ENCODE measurements at regions not wholly inside any gene's neighbourhood (a gene's known extent, or its start where the extent isn't known, plus 50 kb on each side); places are given as distances from the start of the nearest gene placed in this dataset.
"Not testable (repeated sequence)": the region's sequence is repeated elsewhere in the genome, so short reads cannot be mapped to it uniquely, and the experiment has no call there.

DNA sequence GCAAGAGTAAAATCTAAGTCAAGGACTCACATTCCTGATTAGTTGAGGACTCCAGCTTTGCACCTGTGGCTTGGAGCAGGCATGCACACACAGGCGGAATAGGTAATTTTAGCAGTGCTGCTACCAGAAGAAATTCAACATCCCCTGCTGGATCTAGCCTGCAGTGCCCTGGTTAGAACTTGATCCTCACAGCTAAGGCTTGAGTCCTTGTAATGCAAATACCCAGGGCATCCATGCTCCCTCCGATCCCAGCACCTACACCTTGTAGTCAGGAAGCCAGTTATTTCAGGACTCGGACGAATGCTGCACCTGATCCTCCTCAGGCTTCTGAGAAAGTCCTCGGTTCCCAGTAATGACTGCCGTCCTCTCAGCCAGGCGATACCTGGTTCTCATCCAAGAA is 309.0 kb upstream of the AMIGO2 start:
- intact Hi-C loops (cut with micrococcal nuclease) = no loop called here
- DNase-seq (no peak), ATAC-seq (no peak)

DNA sequence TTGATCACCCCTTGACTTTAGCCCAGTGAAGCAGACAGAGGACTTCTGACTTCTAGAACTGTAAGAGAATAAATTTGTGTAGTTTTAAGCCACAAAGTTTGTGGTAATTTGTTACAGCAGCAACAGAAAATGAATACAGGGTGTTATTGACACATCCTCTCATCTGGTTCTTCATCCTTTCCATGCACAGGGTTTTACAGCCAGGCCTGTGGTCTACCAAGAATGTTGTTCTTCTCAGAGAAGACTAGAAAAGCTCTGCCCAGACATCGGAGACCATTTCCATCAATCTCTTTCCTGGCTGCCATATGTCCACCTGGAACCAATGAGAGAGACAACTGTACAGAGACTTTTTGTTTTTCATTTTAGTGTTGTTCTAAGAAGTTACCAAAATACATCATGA is 308.2 kb upstream of the AMIGO2 start:
- ATAC-seq (no peak), DNase-seq (no peak)
- intact Hi-C loops (cut with micrococcal nuclease) = no loop called here

DNA sequence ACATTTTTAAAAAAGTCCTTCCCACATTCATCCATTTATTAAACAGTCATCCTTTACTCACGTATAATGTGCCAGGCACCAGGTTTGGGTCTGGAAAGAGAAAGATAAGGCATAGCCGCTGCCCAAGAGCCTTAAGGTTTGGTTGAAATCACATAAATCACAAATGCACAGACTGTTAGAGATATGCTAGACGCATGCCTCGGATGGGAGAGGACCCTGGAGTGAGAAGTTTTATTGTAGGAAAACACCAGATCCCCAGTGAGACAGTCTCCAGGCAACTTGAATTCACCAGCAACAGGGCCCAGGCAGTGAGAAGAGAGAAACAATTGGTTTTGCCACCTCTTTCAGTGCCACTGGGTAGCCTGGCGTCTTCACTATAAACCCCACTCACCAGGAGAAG is 305.9 kb upstream of the AMIGO2 start:
- ATAC-seq (no peak), DNase-seq (no peak)
- intact Hi-C loops (cut with micrococcal nuclease) = no loop called here

DNA sequence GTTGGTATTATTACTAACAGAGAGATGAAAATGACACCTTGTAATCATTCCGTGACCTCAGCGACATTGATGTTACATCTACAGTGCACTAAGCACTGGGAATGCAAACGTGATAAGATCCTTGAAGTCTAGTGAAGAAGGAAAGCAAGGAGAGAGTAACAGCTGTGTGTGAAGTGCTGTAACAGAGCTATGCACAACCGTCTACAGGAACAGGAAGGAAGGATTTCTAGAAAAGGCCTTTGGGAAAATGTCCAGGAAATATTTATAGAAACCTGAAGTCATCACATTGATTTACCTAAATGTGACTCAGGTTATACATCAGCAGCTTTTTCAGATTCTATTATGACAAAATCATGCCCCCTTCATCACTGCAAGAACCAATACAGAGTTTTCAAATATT is 304.2 kb upstream of the AMIGO2 start:
- DNase-seq = no peak
- ATAC-seq = no peak
- intact Hi-C loops (cut with micrococcal nuclease) = no loop called here

DNA sequence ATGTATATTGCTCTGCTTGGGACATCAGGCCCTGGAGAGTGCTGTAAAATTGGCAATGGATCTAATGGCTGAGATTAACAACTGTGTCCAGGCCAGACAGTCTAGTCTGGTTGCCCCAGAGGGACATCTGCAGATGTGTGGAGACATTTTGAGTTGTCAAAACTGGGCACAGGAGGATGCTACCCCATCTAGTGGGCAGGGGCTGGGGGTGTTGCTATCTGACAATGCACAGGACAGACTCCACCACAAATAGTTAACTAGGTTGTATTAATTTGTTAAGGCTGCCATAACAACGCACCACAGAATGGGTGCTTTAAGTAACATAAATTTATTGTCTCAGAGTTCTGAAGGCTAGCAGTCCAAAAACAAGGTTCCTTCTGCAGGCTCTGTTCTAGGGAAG is 302.5 kb upstream of the AMIGO2 start:
- ATAC-seq (no peak), DNase-seq (no peak)
- intact Hi-C loops (cut with micrococcal nuclease) = no loop called here

DNA sequence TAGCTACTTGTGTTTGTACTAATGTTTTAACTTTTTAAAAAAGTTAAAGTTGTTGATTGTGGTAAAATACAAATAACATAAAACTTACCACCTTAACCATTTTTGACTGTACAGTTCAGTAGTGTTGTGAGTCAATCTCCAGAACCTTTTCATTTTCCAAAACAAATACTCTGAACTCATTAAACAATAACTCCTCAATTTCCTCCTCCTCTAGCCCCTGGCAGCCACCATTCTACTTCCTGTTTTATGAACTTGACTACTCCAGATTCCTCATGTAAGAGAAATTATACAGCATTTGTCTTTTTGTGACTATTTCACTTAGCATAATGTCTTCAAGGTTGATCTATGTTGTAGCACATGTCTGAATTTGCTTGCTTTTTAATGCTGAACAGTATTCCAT is 299.1 kb upstream of the AMIGO2 start:
- no peak for DNase-seq
- intact Hi-C loops (cut with micrococcal nuclease) = no loop called here
- ATAC-seq = no peak

DNA sequence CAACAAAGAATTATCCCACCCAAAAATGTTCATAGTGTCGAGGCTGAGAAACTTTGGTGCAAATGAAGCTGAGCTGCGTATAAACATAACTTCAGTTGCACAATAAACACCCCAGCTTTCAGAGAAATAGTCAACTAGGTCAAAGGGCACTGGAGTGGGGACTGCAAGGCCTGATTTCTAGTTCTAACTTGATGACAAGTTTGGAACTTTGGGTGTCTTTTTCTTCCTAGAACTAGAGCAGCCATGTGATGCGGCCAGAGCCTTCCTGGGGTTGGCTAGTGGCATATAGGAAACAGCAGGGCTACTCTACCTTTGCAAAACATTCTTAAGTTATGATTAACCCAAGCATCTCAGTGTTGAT is 298.4 kb upstream of the AMIGO2 start:
- intact Hi-C loops (cut with micrococcal nuclease) = no loop called here
- peak; percentile 18 for ATAC-seq

DNA sequence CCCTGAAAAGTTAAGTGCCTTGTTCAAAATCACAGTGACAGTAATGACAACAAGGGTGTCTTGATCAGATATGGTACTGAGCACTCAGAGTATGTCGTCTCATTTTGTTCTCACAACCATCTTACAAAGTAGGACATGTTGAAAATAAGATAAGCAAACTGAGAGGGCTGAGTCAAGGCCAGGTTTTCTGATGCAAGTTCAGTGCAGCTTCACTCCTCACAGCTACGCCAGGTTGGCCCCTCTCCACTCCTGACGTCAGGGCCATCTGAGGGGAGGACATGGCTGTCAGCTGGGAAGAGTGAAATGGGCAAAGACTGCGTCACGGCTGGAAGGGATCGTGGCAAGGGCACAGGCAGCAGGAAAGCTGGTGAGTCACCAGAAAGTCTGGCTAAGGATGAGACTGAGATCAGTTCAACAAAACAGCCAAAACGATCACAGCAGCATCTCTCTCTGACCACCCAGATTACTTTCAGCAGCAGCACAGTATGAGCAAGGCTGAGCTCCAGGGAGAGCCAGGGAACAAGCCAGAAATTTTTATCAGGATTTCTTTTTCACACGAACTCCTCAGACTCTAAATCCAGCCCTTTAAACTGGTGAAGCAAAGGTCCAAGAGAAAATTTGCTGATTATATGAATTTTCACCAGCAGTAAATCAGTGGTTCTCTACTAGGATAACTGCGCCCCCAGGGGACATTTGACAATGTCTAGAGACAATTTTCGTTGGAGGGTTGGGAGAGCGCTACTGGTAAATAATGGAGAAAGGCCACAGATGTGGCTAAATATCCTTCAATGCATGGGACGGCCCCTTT is 297.9 kb upstream of the AMIGO2 start:
- intact Hi-C loops (cut with micrococcal nuclease) = no loop called here
- ATAC-seq (peak; percentile 97), DNase-seq (peak; percentile 97)

More for the DNA sequence above, 298.4 kb upstream of the AMIGO2 start:
- DNase-seq = no peak

DNA sequence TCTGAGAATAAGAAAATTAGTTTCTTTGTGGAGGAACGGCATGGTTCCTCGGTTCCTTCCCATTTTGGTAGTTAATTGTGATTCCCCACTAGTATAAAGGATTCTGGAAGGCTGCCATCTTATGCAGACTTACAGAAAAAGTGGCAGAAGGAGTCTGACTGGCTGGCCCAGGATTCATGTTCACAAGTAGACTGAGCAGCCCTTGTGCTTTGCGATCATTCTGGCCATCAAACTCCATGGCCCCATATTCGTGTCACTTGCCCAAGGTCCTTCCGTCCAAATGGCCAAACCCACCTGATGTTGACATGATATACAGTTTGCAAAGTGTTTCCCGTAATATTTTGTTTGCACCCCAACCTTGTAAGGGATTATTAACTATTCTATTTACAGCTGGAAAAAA is 297.2 kb upstream of the AMIGO2 start:
- ATAC-seq (no peak), DNase-seq (no peak)
- intact Hi-C loops (cut with micrococcal nuclease) = no loop called here

DNA sequence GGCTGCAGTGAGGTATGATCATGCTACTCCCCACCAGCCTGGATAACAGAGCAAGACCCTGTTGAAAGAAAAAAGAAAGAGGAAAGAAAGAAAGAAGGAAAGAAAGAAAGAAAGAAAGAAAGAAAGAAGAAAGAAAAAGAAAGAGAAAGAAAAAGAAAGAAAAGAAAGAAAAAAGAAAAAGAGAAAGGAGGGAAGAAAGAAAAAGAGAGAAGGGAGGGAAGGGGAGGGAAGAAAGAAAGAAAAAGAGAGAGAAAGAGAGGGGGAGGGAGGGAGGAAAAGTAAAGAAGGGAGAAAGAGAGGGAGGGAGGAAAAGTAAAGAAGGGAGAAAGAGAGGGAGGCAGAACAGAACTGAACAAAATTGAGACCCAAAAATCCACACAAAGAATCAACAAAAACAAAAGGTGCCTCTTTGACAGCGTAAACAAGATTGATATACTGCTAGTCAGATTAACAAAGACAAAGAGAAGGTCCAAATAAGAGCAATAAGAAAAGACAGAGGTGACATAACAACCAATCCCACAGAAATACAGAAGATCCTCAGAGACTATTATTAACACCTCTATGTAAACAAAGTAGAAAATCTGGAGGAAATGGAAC is 293.9 kb upstream of the AMIGO2 start:
- intact Hi-C loops (cut with micrococcal nuclease) = no loop called here
- DNase-seq (no peak), ATAC-seq (no peak)

DNA sequence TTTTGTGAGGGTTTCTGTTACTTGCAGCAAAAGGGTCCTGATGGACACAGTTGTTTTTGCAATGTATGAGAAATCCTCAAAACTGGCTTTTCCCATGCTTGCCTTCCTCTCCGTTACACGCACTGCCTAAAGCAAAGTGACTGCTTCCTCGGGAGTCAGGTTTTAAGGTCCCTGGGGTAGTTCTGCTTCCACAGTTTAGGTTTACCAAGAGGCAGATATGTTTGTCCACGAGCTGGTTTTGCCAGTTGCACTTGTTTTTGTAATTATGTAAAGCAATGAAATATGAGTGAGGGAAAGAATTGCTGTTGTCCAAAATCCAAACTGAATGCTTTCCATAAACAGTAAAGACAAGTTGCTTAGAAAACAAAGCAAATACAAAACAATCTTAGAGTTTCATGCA is 290.7 kb upstream of the AMIGO2 start:
- no peak for DNase-seq
- intact Hi-C loops (cut with micrococcal nuclease) = no loop called here
- no peak for ATAC-seq

DNA sequence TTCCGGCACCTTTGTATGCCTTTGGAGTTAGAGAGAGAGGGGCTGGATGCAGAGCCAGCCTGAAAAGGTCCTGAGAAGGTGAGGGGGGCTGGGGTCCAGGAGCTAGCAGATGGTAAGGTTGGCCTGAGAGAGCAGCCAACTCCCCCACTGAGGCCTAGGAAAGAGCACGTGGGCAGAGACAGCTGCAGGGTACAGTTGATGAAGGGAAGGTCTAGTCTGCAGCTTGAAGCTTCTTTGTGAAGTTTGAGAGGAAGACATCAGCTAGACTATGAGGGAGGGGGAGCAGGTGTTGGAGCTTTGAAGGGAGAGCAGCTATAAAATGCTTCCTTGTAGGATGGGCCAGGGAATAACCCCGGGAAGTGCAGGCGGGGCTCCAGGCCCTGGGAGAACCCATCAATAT is 289.3 kb upstream of the AMIGO2 start:
- DNase-seq (no peak), ATAC-seq (no peak)
- intact Hi-C loops (cut with micrococcal nuclease) = no loop called here

DNA sequence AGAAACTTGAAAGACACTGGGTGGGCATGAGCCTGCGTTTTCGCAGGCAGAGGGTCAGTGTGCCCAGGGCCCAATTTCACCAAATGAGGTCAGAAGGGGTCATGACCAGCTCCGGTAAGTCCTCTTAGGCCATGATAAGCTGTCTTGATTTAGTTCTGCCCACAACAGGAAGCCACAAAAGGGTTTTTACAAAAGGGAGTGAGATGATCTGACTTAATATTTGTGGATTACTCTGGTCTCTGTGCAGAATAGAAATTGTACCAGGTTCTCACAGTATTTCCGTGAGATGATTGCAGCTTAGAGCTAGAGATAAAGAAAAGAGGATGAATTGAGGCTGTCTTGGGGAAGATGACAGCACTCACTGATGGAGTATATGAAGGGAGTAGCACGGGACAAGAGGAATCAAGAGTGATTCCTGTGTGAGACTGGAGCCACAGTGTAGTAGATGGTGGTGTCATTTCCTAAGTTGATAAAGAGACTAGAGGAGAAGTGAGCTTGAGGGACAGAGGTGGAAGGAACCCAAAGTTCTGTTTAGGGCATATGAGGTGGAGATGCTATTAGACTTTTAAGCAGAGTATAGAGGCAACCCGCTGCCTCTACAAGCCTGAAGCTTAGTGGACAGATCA is 288.3 kb upstream of the AMIGO2 start:
- DNase-seq (no peak), ATAC-seq (no peak)
- intact Hi-C loops (cut with micrococcal nuclease) = no loop called here

DNA sequence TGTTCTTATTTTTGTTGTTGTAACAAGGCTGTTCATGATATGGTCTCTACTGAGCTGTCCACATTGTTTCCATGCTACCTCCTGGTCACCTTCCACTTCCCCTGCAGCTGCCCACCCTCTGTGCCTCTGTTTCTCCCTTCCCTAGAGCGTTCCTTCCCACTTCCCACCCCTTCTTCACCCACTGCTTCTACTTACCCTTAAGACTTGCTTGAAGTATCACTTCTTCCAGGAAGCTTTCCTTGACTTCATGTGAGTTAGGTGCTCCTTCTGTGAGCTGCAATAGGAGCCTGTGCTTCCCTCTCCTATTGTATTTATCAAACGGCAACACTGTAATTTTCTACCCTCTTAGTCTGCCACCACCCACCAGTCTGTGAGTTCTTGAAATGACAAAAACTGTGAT is 286.8 kb upstream of the AMIGO2 start:
- intact Hi-C loops (cut with micrococcal nuclease) = no loop called here
- DNase-seq (no peak), ATAC-seq (no peak)

DNA sequence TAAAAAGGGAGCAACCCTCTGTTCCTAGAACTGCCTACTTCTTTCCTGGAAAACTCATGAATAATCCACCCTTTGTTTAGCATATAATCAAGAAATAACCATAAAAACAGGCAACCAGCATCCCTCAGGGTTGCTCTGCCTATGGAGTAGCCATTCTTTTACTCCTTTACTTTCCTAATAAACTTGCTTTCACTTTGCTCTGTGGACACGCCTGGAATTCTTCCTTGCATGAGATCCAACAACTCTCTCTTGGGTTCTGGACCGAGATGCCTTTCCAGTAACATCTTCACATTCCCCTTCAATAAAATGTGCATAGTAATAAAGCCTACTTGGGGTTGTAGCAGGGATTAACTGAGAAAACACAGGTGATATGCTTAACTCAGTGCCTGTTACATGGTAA is 286.4 kb upstream of the AMIGO2 start:
- intact Hi-C loops (cut with micrococcal nuclease) = no loop called here
- DNase-seq = no peak
- ATAC-seq = no peak

DNA sequence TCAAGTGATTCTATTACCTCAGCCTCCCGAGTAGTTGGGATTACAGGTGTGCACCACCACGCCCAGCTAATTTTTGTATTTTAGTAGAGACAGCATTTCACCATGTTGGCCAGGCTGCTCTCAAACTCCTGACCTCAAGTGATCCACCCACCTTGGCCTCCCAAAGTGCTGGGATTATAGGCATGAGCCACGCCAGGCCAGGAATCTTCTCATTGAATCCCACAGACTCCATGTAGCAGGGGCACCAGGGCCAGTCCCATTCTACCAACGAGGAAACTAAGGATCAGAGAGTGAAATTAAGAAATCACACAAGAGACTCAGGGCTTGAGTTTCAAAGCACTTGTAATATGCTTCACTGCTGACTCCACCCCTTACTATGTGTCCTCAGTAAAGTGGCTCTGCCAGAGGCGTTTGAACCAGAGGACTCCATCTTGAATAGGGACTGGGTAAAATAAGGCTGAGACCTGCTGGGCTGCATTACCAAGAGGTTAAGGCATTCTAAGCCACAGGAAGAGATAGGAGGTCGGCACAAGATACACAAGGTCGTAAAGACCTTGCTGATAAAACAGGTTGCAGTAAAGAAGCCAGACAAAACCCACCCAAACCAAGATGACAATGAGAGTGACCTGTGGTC is 285.8 kb upstream of the AMIGO2 start:
- intact Hi-C loops (cut with micrococcal nuclease); ATAC-seq; DNase-seq: not testable (repeated sequence)

DNA sequence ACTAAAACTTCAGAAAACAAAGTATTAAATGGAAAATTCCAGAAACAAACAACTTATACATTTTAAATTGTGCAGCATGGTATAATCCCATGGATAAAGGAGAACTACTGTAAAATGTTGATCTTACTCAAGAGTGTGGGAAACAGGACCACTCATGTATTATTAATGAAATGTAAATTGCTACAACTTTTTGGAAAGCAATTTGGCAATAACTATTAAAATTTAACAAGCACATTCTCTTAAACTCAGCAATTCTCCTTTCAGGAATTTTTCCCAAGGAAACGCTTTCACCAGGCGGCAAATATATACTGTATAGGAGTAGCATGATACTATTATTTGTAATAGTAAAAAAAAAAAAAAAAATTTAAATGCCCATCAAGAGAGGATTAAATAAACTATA is 284.5 kb upstream of the AMIGO2 start:
- DNase-seq (no peak), ATAC-seq (no peak)
- intact Hi-C loops (cut with micrococcal nuclease) = no loop called here

DNA sequence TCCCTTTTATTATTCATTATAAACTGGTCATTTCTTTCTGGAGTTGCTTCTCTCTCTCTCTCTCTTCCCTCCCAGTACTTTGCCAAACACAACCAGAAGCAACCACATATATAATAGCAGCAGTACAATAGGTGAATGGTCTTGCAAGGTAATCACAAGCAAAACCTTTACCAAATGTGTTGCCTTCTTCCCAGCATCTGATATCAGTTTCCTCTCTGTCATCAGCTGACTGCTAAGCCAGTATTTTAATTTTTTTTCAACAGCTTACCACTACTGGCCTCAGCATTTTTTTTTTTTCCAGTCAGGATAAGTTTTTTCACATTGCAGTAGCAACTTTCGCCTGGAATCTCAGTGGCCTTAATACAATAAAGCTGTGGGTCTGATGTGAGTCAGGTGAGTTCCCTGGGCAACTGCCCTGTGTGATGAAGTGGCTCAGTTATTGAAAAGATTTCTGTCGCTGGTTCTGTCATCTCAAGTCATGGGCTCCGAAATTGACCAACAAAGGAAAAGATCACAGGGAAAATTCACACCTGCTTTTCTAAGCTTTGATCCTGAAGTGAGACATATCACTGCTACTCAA is 282.5 kb upstream of the AMIGO2 start:
- intact Hi-C loops (cut with micrococcal nuclease) = no loop called here
- no peak for DNase-seq
- ATAC-seq = no peak

DNA sequence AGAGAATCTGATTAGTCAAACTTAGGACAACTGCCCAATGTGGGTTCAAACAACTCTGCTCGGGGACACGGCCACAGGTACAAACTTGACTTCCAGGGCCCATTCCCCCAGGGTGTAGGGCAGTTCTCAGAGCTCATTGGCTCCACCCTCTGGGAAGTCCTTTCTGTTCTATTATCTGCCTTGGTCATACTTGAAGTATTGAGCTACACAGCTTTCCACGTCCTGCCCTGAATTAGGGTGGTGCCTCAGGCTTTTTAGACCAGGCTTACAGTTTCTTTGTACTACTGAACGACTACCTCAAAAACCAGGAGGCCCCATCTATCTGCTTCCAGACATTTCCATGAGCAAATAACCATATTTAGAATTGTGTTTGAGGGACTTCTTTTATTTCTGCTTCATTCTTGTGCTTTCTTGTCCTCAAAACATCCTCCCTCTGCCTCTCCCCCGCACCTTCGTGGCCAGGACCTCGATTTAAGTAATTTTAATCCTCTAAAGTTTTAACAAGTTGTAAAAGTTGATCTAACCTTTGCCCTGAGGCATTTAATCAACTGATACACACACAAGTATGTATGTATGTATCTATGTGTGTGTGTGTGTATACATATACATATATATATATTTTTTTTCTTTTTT is 281.7 kb upstream of the AMIGO2 start:
- peak; percentile 70 for ATAC-seq
- intact Hi-C loops (cut with micrococcal nuclease) = no loop called here
- no peak for DNase-seq
